H9 (cell line): ENCODE measurements at regions not wholly inside any gene's neighbourhood (a gene's known extent, or its start where the extent isn't known, plus 50 kb on each side); places are given as distances from the start of the nearest gene placed in this dataset.

Experiments used
- DNase-seq: peaks from one replicate; pipeline ENCODE4 v3.0.0-alpha.2; 2017
- H2AFZ ChIP-seq: one replicate; pipeline ENCODE4 v1.6.1; 2013; ENCODE audit warnings: mild to moderate bottlenecking, low read length, control low read depth, moderate library complexity
- H2AK5ac ChIP-seq: 2 replicates; pipeline ENCODE4 v1.6.1; 2013; ENCODE audit warnings: low read length, control low read depth, mixed read lengths; ENCODE audit not compliant: insufficient read length
- H2BK120ac ChIP-seq: one replicate; pipeline ENCODE4 v1.6.1; 2013; ENCODE audit warnings: low read depth, mild to moderate bottlenecking, low read length, control low read depth, inconsistent platforms; ENCODE audit not compliant: poor library complexity, severe bottlenecking
- H2BK12ac ChIP-seq: 2 replicates; pipeline ENCODE4 v1.6.1; 2013; ENCODE audit warnings: low read length, control low read depth, mixed read lengths, low read depth; ENCODE audit not compliant: insufficient read length
- H2BK15ac ChIP-seq: 2 replicates; pipeline ENCODE4 v1.6.1; 2013; ENCODE audit warnings: low read depth, low read length, control low read depth
- H2BK20ac ChIP-seq: one replicate; pipeline ENCODE4 v1.6.1; 2013; ENCODE audit warnings: low read depth, mild to moderate bottlenecking, low read length, control low read depth, inconsistent platforms; ENCODE audit not compliant: poor library complexity, severe bottlenecking
- H2BK5ac ChIP-seq: 2 replicates; pipeline ENCODE4 v1.6.1; 2013; ENCODE audit warnings: low read length, control low read depth, mixed read lengths; ENCODE audit not compliant: insufficient read length
- H3K14ac ChIP-seq: 2 replicates; pipeline ENCODE4 v1.6.1; 2013; ENCODE audit warnings: low read length, control low read depth; ENCODE audit not compliant: insufficient read depth
- H3K18ac ChIP-seq: 2 replicates; pipeline ENCODE4 v1.6.1; 2013; ENCODE audit warnings: low read depth, mild to moderate bottlenecking, mixed read lengths, low read length, control low read depth; ENCODE audit not compliant: insufficient read length
- H3K23ac ChIP-seq: 2 replicates; pipeline ENCODE4 v1.6.1; 2013; ENCODE audit warnings: low read length, control low read depth, mixed read lengths, low read depth; ENCODE audit not compliant: insufficient read length
- H3K23me2 ChIP-seq: 2 replicates; pipeline ENCODE4 v1.6.1; 2013; ENCODE audit warnings: low read depth, mild to moderate bottlenecking, mixed read lengths, low read length, control low read depth; ENCODE audit not compliant: insufficient read length, poor library complexity, severe bottlenecking
- H3K27ac ChIP-seq: 2 replicates; pipeline ENCODE4 v1.5.1; 2013; ENCODE audit warnings: low read length, control low read depth, mixed read lengths, low read depth; ENCODE audit not compliant: insufficient read length
- H3K27me3 ChIP-seq: 2 replicates; pipeline ENCODE4 v1.6.1; 2013; ENCODE audit warnings: low read length, control low read depth, inconsistent platforms; ENCODE audit not compliant: insufficient read depth
- H3K4ac ChIP-seq: 2 replicates; pipeline ENCODE4 v1.6.1; 2013; ENCODE audit warnings: low read depth, mild to moderate bottlenecking, control low read depth, inconsistent platforms, low read length, moderate library complexity
- H3K4me1 ChIP-seq: 2 replicates; pipeline ENCODE4 v1.6.1; 2013; ENCODE audit warnings: low read length, control low read depth, inconsistent platforms; ENCODE audit not compliant: insufficient read depth
- H3K4me2 ChIP-seq: 2 replicates; pipeline ENCODE4 v1.6.1; 2013; ENCODE audit warnings: low read length, control low read depth, mixed read lengths; ENCODE audit not compliant: insufficient read length, insufficient read depth
- H3K56ac ChIP-seq: 2 replicates; pipeline ENCODE4 v1.6.1; 2013; ENCODE audit warnings: low read depth, mild to moderate bottlenecking, mixed read lengths, low read length, control low read depth; ENCODE audit not compliant: insufficient read length
- H3K79me1 ChIP-seq: 2 replicates; pipeline ENCODE4 v1.6.1; 2013; ENCODE audit warnings: low read depth, mild to moderate bottlenecking, moderate library complexity, low read length, control low read depth, inconsistent platforms; ENCODE audit not compliant: insufficient read depth, poor library complexity, severe bottlenecking
- H3K79me2 ChIP-seq: 2 replicates; pipeline ENCODE4 v1.6.1; 2013; ENCODE audit warnings: low read length, control low read depth, inconsistent platforms; ENCODE audit not compliant: insufficient read depth
- H3K9ac ChIP-seq: 2 replicates; pipeline ENCODE4 v1.6.1; 2013; ENCODE audit warnings: low read length, control low read depth, mixed read lengths; ENCODE audit not compliant: insufficient read length; ENCODE audit errors: extremely low read depth
- H3K9me3 ChIP-seq: one replicate; pipeline ENCODE4 v1.6.1; 2013; ENCODE audit warnings: low read depth, low read length, inconsistent platforms; ENCODE audit not compliant: control insufficient read depth
- H3T11ph ChIP-seq: one replicate; pipeline ENCODE4 v1.6.1; 2013; ENCODE audit warnings: mild to moderate bottlenecking, low read length, control low read depth, inconsistent platforms
- H4K20me1 ChIP-seq: one replicate; pipeline ENCODE4 v1.6.1; 2013; ENCODE audit not compliant: control insufficient read depth, insufficient read length, insufficient read depth
- H4K5ac ChIP-seq: 2 replicates; pipeline ENCODE4 v1.6.1; 2013; ENCODE audit warnings: low read depth, mild to moderate bottlenecking, mixed read lengths, low read length, control low read depth; ENCODE audit not compliant: insufficient read length
- H4K8ac ChIP-seq: replicated peaks from 2 replicates; pipeline ENCODE4 v1.6.1; 2013; ENCODE audit warnings: low read length, control low read depth, mixed read lengths, low read depth; ENCODE audit not compliant: insufficient read length
- H4K91ac ChIP-seq: 2 replicates; pipeline ENCODE4 v1.6.1; 2013; ENCODE audit warnings: low read depth, mild to moderate bottlenecking, moderate library complexity, mixed read lengths, low read length, control low read depth; ENCODE audit not compliant: insufficient read length
- H3K27ac Mint-ChIP-seq, 3 experiments: 2 replicates in 2 of 3; 3 replicates in 1 of 3; pipeline ENCODE4 v1.8.0; 2020 to 2021; ENCODE audit warnings: mixed read lengths in 3 of 3, mild to moderate bottlenecking in 1 of 3, moderate library complexity in 1 of 3
- H3K27me3 Mint-ChIP-seq: 2 replicates; pipeline ENCODE4 v1.8.0; 2021; ENCODE audit warnings: low read depth, mild to moderate bottlenecking, moderate library complexity, mixed read lengths
- H3K36me3 Mint-ChIP-seq, 3 experiments: 2 replicates in 2 of 3; 3 replicates in 1 of 3; pipeline ENCODE4 v1.8.0; 2020 to 2021; ENCODE audit warnings: low read depth in 3 of 3, mixed read lengths in 3 of 3; ENCODE audit not compliant: insufficient read depth in 1 of 3
- H3K4me1 Mint-ChIP-seq, 2 experiments: 2 replicates each; pipeline ENCODE4 v1.8.0; 2020; ENCODE audit warnings: mixed read lengths in 2 of 2
- H3K4me3 Mint-ChIP-seq, 2 experiments: 2 replicates in 1 of 2; 3 replicates in 1 of 2; pipeline ENCODE4 v1.8.0; 2020 to 2021; ENCODE audit warnings: mild to moderate bottlenecking in 2 of 2, mixed read lengths in 2 of 2, moderate library complexity in 1 of 2
- H3K9me3 Mint-ChIP-seq, 2 experiments: 2 replicates in 1 of 2; 3 replicates in 1 of 2; pipeline ENCODE4 v1.8.0; 2020; ENCODE audit warnings: mild to moderate bottlenecking in 2 of 2, mixed read lengths in 2 of 2, moderate library complexity in 1 of 2
- TF ChIP-seq, protein P1 (sequence below): fragments of 200-600 bp; sonication (generic); conservative IDR thresholded peaks from 3 replicates; pipeline ENCODE4 v1.8.0; 2021; ENCODE audit warnings: antibody characterized with exemption, mild to moderate bottlenecking

DNA sequence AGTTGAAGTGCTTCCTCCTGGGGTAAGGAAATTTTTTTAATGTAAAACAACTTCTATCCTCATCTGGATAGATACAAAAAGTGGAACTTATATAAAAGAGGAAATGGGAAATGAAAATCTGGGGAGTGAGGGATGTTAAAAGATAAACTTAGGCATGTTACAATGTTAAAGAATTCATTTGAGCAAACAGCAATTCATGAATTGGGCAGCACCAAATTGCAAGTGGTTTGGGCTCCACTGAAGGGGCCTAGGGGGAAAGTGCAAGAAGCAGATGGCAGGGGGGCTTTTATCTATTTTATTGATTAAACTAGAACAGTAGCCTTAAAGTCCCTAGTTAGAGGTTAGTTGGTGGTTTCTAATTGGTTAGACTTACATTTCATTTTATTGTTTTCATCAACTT, 118.1 kb upstream of the NAP1L1 start:
- H3K14ac ChIP-seq: no peak overlapping the region
- no peak overlapping the region for H2AFZ ChIP-seq
- peaks cover 10% of the 10 kb centered on the region for H3K9me3 ChIP-seq
- TF ChIP-seq, protein P1, sequence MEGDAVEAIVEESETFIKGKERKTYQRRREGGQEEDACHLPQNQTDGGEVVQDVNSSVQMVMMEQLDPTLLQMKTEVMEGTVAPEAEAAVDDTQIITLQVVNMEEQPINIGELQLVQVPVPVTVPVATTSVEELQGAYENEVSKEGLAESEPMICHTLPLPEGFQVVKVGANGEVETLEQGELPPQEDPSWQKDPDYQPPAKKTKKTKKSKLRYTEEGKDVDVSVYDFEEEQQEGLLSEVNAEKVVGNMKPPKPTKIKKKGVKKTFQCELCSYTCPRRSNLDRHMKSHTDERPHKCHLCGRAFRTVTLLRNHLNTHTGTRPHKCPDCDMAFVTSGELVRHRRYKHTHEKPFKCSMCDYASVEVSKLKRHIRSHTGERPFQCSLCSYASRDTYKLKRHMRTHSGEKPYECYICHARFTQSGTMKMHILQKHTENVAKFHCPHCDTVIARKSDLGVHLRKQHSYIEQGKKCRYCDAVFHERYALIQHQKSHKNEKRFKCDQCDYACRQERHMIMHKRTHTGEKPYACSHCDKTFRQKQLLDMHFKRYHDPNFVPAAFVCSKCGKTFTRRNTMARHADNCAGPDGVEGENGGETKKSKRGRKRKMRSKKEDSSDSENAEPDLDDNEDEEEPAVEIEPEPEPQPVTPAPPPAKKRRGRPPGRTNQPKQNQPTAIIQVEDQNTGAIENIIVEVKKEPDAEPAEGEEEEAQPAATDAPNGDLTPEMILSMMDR: no peak
- H3K27me3 ChIP-seq: no peaks in the 10 kb centered on the region
- peaks cover 5% of the 10 kb centered on the region for H3K27me3 Mint-ChIP-seq
- H3K79me2 ChIP-seq: no peaks in the 10 kb centered on the region
- H4K5ac ChIP-seq: no peak overlapping the region
- no peaks in the 10 kb centered on the region for H4K20me1 ChIP-seq
- no peak for DNase-seq
- no peak overlapping the region for H3K18ac ChIP-seq
- no peak overlapping the region for H2BK12ac ChIP-seq
- no peak overlapping the region for H2BK5ac ChIP-seq
- no peak overlapping the region for H2BK15ac ChIP-seq
- no peak overlapping the region for H4K8ac ChIP-seq
- H2BK120ac ChIP-seq: no peak overlapping the region
- no peak overlapping the region for H3K4me2 ChIP-seq
- H3K27ac ChIP-seq: no peak overlapping the region
- H3T11ph ChIP-seq: no peak overlapping the region
- H2BK20ac ChIP-seq: no peak overlapping the region
- no peaks in the 10 kb centered on the region for H3K23me2 ChIP-seq
- H3K4me3 Mint-ChIP-seq: no peak overlapping the region
- H3K79me1 ChIP-seq: no peaks in the 10 kb centered on the region
- H3K27ac Mint-ChIP-seq: no peak overlapping the region
- no peak overlapping the region for H3K23ac ChIP-seq
- no peak overlapping the region for H3K9ac ChIP-seq
- H3K9me3 Mint-ChIP-seq: peaks cover 28 to 29% of the 10 kb centered on the region in 2 experiments
- peaks cover 7 to 26% (median 12%) of the 10 kb centered on the region in 3 experiments for H3K36me3 Mint-ChIP-seq
- H3K4ac ChIP-seq: no peak overlapping the region
- H3K4me1 Mint-ChIP-seq: peaks cover 8 to 9% of the 10 kb centered on the region in 2 experiments; a peak in 3 of 4 replicates
- H3K56ac ChIP-seq: no peak overlapping the region
- H3K4me1 ChIP-seq: no peaks in the 10 kb centered on the region
- H4K91ac ChIP-seq: no peak overlapping the region
- no peak overlapping the region for H2AK5ac ChIP-seq
